Erythroblast (primary cell): ENCODE measurements at regions not wholly inside any gene's neighbourhood (a gene's known extent, or its start where the extent isn't known, plus 50 kb on each side); places are given as distances from the start of the nearest gene placed in this dataset.

Experiments
- GATA1 ChIP-seq: IDR thresholded peaks from 2 replicates; pipeline ENCODE4 v1.6.1; 2011; ENCODE audit warnings: low read depth, mild to moderate bottlenecking, control low read depth, low read length, moderate library complexity
- POLR2A ChIP-seq: IDR thresholded peaks from 2 replicates; pipeline ENCODE4 v1.6.1; 2011; ENCODE audit warnings: mild to moderate bottlenecking, low read length

GRCh38 chr4:116668190-116668589 is 417.2 kb downstream of the TRAM1L1 start:
- TF ChIP-seq POLR2A (no peak), GATA1 (no peak)
